ENCODE measurements at regions not wholly inside any gene's neighbourhood (a gene's known extent, or its start where the extent isn't known, plus 50 kb on each side); places are given as distances from the start of the nearest gene placed in this dataset.
"Not testable (repeated sequence)": the region's sequence is repeated elsewhere in the genome, so short reads cannot be mapped to it uniquely, and the experiment has no call there.

DNA sequence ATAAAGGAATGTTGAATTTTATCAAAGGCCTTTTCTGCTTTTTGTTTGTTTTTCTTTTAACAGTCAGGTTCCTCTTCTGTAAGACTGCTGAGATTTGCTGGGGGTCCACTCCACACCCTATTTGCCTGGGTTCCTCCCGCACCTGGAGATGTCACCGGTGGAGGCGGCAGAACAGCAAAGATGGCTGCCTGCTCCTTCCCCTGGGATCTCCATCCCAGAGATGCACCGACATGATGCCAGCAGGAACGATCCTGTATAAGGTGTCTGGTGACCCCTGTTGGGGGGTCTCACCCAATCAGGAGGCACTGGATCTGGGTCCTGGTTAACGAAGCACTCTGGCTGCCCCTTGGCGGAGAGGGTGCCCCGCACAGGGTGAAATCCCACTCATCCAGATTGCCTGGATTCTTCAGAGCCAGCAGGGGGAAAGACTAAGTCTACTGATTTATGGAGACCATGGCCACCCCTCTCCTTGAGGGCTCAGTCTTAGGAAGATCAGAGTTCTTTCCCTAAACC, 244.0 kb upstream of the MDGA2 start:
- no peak for DNase-seq (ENCODE audit: low spot score)
- TF ChIP-seq, protein P1, sequence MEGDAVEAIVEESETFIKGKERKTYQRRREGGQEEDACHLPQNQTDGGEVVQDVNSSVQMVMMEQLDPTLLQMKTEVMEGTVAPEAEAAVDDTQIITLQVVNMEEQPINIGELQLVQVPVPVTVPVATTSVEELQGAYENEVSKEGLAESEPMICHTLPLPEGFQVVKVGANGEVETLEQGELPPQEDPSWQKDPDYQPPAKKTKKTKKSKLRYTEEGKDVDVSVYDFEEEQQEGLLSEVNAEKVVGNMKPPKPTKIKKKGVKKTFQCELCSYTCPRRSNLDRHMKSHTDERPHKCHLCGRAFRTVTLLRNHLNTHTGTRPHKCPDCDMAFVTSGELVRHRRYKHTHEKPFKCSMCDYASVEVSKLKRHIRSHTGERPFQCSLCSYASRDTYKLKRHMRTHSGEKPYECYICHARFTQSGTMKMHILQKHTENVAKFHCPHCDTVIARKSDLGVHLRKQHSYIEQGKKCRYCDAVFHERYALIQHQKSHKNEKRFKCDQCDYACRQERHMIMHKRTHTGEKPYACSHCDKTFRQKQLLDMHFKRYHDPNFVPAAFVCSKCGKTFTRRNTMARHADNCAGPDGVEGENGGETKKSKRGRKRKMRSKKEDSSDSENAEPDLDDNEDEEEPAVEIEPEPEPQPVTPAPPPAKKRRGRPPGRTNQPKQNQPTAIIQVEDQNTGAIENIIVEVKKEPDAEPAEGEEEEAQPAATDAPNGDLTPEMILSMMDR (IDR thresholded peaks at IDR 0.05): no peak
- peak; percentile 54 for ATAC-seq (ENCODE audit: low FRiP score)

DNA sequence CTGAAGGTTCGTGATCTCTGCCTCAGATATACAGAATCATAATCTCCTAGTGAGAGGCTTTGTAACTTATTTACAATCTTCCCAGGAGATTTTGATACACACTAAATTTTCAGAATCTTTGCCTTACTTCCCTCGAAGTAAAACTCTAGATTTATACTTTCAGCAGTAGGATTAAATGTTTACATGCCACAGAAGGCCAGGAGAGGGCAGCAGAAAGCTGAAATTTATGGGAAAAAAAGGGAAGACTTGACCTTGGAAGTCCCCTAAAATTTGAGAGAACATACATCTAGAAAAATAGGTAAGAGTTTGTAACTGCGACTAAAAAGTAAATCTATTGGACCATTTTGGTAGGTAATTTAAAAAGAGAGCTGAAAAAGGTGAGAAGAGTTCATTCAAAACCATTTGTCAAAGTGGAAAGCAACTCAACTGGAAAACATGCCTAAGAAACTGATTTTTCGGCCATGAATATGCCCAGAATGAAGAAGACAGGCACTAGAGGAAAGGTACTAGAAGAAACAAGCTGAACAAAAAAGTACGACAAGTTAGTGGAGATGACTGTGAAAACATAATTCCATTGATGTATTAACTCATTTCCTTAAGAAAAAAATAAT, 242.0 kb upstream of the MDGA2 start:
- TF ChIP-seq, protein P1 (IDR thresholded peaks at IDR 0.05): no peak
- DNase-seq (ENCODE audit: low spot score) (no peak), ATAC-seq (ENCODE audit: low FRiP score) (no peak)

DNA sequence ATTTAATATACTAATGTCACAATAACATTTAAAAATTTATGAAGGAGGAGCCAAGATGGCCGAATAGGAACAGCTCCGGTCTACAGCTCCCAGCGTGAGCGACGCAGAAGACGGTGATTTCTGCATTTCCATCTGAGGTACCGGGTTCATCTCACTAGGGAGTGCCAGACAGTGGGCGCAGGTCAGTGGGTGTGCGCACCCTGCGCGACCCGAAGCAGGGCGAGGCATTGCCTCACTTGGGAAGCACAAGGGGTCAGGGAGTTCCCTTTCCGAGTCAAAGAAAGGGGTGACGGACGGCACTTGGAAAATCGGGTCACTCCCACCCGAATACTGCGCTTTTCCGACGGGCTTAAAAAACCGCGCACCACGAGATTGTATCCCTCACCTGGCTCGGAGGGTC, 225.7 kb upstream of the MDGA2 start:
- not testable (repeated sequence) for DNase-seq (ENCODE audit: low spot score); ATAC-seq (ENCODE audit: low FRiP score)

DNA sequence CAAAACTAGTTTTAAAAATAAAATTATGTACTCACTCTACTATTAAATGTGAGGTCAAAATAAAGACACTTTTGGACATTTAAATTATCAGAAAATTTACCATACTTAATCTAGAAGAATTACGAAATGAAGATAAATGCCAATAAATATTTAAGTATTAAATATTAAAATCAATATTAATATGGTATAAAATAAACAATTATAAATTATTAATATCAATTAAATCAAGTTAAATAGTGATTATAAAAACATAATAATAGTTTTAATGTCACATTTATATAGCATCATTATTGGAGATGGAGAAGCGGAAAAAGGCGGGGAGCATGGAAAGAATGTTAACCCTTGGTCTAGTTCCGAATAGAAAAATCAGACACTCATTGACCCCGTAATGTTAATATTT, 224.3 kb upstream of the MDGA2 start:
- ATAC-seq (ENCODE audit: low FRiP score): no peak
- TF ChIP-seq, protein P1 (IDR thresholded peaks at IDR 0.05): no peak
- DNase-seq (ENCODE audit: low spot score): no peak

DNA sequence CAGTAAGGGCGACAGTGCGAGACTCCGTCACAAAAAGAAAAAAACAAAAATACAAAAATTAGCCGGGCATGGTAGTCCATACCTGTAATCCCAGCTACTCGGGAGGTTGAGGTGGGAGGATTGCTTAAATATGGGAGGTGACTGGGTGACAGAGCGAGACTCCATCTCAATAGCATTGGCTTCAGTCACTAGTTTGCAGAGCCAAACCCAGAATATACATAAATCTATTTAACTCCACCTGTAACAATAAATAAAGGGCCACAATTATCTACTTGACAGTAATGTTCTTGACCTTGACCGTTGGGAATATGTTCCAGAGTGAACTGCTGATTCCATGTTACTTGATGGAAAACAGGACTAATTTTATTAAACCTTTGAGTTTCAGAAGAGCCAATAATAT, 198.9 kb upstream of the MDGA2 start:
- TF ChIP-seq, protein P1 (IDR thresholded peaks at IDR 0.05): no peak

DNA sequence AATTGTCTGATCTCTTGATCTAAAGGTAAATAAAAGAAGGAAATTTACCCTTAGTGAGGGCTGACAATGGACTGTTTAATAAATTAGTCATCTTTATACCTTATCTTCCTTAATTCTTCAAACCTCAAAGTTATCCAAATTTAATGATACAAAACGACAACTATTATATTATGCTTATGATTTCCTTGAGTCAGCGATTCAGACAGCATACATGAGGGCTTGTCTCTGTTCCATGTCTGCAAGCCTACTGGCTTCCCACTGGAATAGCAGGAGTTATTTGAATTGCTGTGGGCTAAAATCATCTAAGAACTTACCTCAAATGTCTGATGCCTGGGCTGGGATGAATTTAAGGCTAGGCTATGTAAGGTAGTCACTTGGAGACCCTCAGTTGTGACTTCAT, 197.2 kb upstream of the MDGA2 start:
- ATAC-seq (ENCODE audit: low FRiP score): no peak

More for the DNA sequence above, 198.9 kb upstream of the MDGA2 start:
- no peak for ATAC-seq (ENCODE audit: low FRiP score)
- no peak for DNase-seq (ENCODE audit: low spot score)

GRCh38 chr14:47863441-47863840, 188.0 kb upstream of the MDGA2 start:
- DNase-seq (ENCODE audit: low spot score) (no peak), ATAC-seq (ENCODE audit: low FRiP score) (no peak)
- TF ChIP-seq, protein P1 (IDR thresholded peaks at IDR 0.05): no peak

More for the DNA sequence above, 197.2 kb upstream of the MDGA2 start:
- TF ChIP-seq, protein P1 (IDR thresholded peaks at IDR 0.05): no peak
- no peak for DNase-seq (ENCODE audit: low spot score)
